ENCODE measurements at regions not wholly inside any gene's neighbourhood (a gene's known extent, or its start where the extent isn't known, plus 50 kb on each side); places are given as distances from the start of the nearest gene placed in this dataset.

- no peak for DNase-seq
Observed at GRCh38 chr13:99821741-99822140, 149.8 kb downstream of the ZIC5 start.

GRCh38 chr13:99819967-99820366 is 151.6 kb downstream of the ZIC5 start:
- no peak for DNase-seq

- no peak for DNase-seq
Observed at GRCh38 chr13:99816321-99816720, 155.2 kb downstream of the ZIC5 start.

- DNase-seq: no peak
Observed at GRCh38 chr13:99813336-99814095, 158.1 kb downstream of the ZIC5 start.

- DNase-seq: no peak
Observed at GRCh38 chr13:99812625-99813024, 158.9 kb downstream of the ZIC5 start.

GRCh38 chr13:99811067-99811700 is 160.4 kb downstream of the ZIC5 start:
- no peak for DNase-seq

GRCh38 chr13:99809926-99810325 is 161.6 kb downstream of the ZIC5 start:
- DNase-seq: no peak

GRCh38 chr13:99809496-99809895 is 162.1 kb downstream of the ZIC5 start:
- no peak for DNase-seq

GRCh38 chr13:99808786-99809185 is 162.8 kb downstream of the ZIC5 start:
- DNase-seq: no peak

- DNase-seq: no peak
Observed at GRCh38 chr13:99806671-99807070, 164.9 kb downstream of the ZIC5 start.

- no peak for DNase-seq
Observed at GRCh38 chr13:99805361-99805760, 166.2 kb downstream of the ZIC5 start.

- DNase-seq: no peak
Observed at GRCh38 chr13:99803141-99803540, 168.4 kb downstream of the ZIC5 start.

- no peak for DNase-seq
Observed at GRCh38 chr13:99802416-99802815, 169.2 kb downstream of the ZIC5 start.

GRCh38 chr13:99800951-99801350 is 170.6 kb downstream of the ZIC5 start:
- no peak for DNase-seq

- DNase-seq: no peak
Observed at GRCh38 chr13:99800011-99800410, 171.6 kb downstream of the ZIC5 start.

GRCh38 chr13:99798756-99799155 is 172.8 kb downstream of the ZIC5 start:
- DNase-seq: no peak

- no peak for DNase-seq
Observed at GRCh38 chr13:99797691-99798090, 173.9 kb downstream of the ZIC5 start.

- no peak for DNase-seq
Observed at GRCh38 chr13:99796175-99796819, 175.3 kb downstream of the ZIC5 start.

GRCh38 chr13:99792079-99792921 is 179.3 kb downstream of the ZIC5 start:
- DNase-seq: no peak

GRCh38 chr13:99782669-99783068 is 188.9 kb downstream of the ZIC5 start:
- no peak for DNase-seq

GRCh38 chr13:99778500-99778899 is 193.1 kb downstream of the ZIC5 start:
- no peak for DNase-seq

- no peak for DNase-seq
Observed at GRCh38 chr13:99777873-99778272, 193.7 kb downstream of the ZIC5 start.

GRCh38 chr13:99774644-99775043 is 196.9 kb downstream of the ZIC5 start:
- no peak for DNase-seq

Data from activated gamma-delta T cell (primary cell).